ENCODE measurements at regions not wholly inside any gene's neighbourhood (a gene's known extent, or its start where the extent isn't known, plus 50 kb on each side); places are given as distances from the start of the nearest gene placed in this dataset.
"Not testable (repeated sequence)": the region's sequence is repeated elsewhere in the genome, so short reads cannot be mapped to it uniquely, and the experiment has no call there.

DNA sequence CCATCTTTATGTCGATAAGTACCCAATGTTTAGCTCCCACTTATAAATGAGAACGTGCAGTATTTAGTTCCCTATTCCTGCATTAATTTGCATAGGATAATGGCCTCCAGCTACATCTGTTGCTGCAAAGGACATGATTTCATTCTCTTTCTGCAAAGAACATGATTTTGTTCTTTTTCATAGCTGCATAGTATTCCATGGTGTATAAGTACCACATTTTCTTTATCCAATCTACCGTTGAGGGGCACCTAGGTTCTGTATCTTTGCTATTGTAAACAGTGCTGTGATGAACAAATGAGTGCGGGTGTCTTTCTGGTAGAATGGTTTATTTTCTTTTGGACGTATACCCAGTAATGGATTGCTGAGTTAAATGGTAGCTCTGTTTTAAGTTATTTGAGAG lies 63.0 kb downstream of the HLX start:
- DNase-seq (ENCODE audit: low read depth in 2 of 2), result no peak

DNA sequence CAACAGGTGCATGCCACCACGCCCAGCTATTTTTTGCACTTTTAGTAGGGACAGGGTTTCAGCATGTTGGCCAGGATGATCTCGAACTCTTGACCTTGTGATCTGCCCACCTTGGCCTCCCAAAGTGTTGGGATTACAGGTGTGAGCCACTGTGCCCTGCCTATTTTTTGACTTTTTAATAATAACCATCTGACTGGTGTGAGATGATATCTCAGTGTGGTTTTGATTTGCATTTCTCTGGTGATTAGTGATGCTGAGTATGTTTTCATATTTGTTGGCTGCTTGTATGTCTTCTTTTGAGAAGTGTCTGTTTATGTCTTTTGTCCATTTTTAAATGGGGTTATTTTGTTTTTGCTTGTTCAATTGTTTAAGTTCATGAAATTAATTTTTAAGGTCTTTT lies 63.7 kb downstream of the HLX start:
- not testable (repeated sequence) for DNase-seq (ENCODE audit: low read depth in 2 of 2)

DNA sequence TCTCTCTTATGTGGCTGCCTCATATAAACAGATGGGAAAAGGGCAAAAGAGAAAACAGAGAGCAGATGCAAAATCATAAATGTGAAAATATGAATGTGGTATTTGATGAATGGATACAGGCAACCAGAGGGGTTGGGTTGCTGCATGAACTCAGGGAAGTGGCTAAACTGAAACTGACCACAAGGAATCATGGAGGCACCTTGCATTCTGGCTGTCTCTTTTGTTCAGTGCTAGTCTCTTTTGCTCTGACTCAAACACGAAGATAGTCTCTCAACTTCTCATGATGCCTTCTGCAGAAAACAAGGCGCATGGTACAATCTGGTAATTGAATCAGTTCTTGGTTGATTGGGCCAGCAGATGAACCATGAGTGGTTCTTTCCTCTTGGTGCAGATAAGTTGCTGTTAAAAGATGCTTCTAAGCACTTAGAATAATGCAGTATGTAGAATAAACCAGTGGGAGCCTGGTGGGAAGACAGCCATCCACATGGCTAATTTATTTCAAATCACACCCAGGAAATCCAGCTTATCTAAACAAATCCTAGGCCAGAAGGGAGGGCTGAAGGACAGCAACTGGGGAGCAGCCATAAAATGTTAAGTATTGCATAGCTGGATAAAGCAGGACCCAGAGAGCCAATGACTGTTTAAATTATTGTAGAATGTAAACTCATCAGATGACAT lies 64.2 kb downstream of the HLX start:
- no peak for DNase-seq (ENCODE audit: low read depth in 2 of 2)

DNA sequence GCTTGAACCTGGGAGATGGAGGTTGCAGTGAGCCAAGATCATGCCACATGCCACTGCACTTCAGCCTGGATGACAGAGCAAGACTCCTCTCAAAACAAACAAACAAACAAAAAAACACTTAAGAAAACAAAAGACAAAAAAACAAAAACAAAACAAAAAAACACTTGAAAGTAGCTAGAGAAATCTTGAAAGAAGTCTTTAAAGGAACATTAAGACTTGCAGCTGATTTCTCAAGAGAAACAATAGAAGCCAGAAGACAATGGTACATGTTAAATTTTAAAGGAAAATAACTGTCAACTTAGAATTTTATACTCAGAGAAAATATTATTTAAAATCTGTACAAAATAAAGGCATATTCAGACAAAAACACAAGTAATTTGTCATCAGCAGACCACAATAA lies 71.3 kb downstream of the HLX start:
- no peak for DNase-seq (ENCODE audit: low read depth in 2 of 2)

DNA sequence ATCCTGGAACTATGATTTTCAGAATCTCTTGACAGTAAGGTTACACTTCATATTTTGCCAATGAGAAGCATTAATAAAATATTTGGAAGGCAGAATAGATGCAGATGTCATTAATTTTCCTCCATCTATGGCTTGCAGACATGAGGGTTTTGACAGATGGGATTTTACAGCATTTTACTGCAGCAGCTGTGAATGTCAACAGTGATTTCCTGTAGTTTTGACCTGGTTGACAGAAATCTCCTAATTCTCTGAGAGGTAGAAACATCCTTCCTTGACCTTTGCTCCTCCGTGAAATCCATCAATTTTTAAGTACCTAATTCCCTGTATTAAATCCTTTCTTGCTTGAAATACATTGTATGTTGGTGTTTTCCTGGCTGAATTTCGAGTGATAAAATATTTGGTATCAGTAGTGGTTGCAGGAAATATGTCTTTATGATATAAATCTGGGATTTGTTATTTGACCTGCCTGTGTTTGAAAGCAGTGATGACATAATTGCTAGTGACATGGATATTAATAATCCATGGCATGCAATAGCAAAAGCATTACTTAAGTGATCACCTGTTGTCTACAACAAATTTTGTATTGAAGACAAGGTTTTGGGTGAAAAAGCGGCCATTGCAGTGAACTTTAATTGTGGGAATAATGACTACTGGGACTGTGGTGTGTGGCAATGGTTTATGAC lies 73.9 kb downstream of the HLX start:
- DNase-seq (ENCODE audit: low read depth in 2 of 2), result peak; percentile 73 to 74

DNA sequence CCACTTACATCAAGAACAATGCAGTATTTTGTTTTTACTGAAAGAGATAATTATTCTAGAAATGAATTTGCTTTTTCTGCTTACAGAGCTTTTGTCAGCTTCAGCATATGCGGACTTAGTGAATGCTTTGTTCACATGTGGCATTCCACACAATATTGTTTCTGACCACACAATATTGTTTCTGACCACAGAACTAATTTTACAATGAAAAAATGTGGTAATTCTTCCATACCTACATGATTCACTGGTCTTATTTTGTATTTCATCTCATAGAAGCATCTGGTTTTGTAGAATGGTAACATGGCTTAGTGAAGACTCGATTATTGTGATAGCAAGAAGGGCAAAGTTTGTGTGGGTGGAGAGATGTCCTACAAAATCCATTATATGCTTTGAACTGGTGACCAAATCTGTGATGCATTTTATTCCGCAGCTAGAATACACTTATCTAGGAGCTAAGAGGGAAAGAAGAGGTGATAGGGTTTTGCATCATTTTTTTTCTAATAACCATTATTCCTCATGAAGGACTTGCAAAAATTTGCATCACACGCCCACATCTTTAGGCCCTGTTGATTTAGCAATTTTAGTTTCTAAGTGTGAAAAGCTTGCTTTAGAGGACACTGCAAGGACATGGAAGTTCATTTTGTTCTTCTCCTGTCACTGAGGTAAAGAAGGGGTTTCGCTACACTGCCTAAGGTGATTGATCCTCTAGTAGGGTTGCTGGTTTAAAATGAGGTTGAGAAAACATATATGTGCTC lies 75.3 kb downstream of the HLX start:
- DNase-seq (ENCODE audit: low read depth in 2 of 2), result peak in 1 of 2 experiments; percentile 44

DNA sequence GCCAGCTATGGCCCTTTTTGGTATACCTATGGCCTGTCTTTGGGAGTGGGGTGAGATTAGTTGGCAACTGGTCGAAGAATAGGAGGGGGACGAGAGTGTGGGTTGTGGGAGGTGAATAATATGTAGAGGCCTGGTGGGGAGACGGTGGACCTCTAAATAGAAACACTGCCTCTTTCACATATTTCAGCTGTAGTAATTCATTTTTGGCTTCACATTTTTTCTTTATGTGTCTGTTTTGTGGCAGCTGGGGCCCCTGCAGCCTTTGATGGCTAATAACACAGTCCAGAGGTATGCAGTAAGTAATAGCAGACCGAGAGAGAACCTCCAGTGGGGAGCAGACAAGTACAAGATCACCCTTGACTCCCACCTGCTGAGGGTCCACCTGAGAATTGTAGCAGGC lies 75.9 kb downstream of the HLX start:
- no peak for DNase-seq (ENCODE audit: low read depth in 2 of 2)

DNA sequence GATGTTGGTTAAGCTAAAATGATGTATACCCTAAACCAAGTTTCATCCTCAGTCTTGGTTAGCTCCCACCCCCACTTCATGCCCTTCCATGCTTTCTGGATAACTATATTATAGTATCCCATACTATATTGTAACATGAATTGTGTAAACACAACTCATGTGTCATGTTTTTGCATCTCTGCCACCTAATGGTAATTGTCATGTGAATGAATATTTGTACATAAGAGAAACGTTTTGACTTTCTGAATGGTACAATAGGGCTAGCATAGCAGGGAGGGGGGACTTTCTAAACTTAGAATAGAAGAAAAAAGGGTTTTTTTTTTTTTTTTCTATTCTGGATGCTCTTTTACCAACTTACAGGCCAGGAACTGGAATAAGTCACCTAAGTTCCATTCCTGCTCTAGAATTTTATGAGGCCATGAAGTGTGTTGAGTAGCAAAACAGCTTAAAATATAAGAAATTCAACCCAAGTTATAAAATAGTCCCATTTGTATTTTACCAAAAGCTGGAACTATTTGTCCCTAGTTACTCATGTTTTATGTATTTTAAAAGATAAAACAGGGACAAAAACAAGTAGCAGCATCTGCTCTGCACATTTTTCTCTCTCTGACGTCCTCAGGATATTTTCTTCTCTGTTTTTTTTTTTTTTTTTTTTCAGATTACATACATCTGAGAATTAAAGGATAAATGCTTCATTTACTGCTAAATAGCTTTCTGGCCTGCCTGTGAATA lies 77.4 kb downstream of the HLX start:
- DNase-seq (ENCODE audit: low read depth in 2 of 2), result peak in 1 of 2 experiments; percentile 54

DNA sequence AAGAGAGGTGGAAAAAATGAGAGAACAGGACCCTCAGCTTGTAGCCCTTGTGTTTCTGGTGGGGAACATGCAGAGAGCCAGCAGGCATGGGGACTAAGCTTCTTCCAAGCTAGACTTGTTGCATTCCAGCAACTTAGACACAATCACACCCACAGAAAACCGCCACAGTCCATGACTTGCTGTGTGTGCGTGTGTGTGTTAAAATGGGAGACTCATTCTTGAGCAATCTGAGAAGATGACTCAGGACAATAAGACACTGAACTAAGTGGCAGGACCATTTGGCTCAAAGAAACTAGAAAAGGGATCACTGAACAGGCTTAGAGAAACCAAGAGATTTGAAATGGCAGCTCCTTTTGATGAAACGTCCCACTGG lies 78.0 kb downstream of the HLX start:
- peak; percentile 96 for DNase-seq (ENCODE audit: low read depth in 2 of 2)

DNA sequence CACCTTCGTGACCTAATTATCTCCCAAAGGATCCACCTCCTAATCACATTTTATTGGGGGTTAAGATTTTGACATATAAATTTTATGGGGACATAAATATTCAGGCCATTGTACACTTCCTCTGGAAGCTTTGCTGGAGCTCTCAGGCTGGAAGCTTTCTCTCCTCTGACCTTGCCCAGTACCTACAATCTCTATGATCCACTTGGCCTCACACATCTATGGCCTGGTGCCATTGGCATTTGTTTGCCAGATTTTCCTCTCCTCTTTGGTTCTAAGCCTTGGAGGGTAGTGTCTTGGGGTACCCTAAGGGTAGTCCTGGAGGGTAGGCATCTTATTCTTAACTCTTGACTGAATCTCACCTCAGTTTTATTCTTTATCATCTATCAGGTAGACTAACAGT lies 79.0 kb downstream of the HLX start:
- no peak for DNase-seq (ENCODE audit: low read depth in 2 of 2)

DNA sequence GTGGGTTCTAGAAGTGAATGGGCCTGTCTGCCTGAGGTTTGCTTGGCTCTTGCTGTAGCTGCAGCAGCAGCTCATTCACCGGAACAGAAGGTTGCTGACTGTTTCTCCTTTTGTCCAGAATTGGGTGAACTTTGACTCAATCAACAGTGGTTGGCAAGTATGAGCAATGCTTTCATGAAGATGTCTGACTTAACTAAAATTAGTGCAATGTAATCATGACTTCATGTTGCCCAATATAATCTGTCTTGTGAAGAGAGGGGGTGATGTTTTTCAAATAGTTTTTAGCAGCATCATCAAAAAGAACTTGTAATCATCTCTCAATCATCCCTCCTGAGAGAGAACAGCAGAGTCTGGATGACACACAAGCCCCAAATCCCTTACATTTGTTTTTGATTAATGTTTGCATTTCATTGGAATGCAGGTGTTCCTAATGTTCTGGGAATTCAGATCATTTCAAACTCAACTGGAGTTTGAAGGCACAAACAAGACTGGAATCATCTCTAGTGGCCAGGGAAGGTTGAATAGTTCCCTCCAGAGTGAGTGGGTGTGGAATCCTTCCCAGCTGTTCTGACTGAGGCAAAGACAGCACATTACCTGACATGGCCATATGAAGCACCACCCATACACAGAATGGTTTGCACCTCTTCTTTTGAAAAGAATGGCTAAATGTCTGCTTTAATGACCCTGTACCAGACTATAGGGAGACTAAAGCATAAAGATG lies 82.9 kb downstream of the HLX start:
- peak; percentile 97 for DNase-seq (ENCODE audit: low read depth in 2 of 2)

DNA sequence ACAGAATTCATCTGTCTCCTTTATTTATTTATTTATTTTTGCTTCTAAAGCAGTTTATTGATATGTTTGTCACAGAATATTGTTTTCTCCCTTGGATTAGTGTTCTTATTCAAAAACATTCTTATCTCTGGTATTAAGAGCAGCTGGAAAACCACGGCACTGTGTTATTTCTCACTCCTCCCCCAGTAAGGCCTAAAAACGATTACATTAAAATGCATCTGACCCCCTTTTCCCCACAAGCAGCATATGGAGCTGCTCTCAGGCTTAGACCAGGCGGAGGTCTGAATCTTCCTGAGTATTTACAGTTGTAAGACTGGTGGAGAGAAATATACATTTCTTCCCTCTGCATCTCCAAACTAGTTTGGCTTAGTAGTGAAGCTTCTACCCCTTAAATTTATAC lies 86.8 kb downstream of the HLX start:
- no peak for DNase-seq (ENCODE audit: low read depth in 2 of 2)

DNA sequence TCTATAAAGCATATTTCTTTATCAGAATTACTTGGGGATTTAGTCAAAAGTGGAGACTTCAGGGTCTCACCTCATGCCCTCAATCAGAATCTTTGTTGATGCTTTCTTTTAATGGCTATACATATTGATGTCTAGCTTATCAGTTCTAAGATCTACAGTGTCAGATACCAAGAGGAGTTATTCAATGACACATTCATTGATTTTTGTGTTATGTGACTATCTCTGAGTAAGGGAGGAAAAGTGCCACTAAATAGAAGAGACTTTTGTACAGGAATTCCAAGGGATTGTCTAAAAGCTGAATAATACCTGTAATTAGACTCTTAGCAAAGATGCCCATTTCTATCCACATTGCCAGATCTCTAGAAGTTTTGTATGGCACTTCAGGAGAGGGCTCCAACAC lies 87.2 kb downstream of the HLX start:
- no peak for DNase-seq (ENCODE audit: low read depth in 2 of 2)

DNA sequence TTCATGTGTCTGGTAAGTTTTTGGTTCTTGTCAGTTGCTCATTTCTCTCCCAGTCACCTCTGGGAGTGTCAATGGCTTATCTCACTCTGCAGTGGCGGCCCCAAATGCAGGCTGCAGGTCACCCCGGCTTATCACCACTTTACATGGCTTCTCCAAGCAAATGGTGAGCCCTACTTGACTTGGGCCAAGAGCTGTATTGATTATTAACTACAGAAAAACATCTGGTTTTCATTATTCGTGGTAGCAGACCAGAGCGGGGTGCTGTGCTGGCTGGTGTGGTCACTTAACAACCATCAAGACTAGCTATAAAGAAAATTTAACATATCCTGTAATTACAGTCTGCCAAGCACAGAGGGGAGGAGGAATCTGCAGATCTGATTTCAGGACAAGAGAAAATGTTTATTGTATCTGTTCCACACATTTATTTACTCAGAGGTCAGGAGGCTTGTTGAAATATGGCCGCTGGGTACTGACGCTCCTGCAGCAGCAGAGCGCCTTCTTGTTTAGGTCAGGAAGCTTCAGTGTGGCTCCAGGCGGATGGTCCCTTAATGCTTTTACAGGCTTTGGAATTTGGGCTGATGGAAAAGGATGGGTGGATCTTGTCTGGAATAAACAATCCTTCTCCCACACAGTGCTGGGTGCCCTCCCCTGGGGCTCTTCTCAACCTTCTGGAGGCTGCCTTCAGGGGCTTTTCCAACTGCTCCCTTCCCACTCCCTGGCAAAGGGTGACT lies 87.8 kb downstream of the HLX start:
- DNase-seq (ENCODE audit: low read depth in 2 of 2), result no peak

DNA sequence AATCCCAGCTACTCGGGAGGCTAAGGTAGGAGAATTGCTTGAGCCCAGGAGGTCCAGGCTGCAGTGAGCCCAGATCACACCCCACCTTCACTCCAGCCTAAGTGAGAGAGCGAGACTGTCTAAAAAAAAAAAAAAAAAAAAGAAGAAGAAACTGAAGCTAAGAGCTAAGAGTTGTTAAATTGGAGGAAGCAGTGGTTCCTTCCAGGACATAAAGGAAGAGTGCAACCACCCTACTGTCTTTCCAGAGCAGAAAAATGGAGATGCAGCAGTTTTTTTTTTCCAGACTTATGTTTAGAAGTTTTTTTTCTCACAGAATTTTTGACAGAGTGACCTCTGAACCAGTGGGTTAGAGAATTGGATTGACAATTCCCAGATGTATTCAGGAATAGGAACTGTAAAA lies 88.7 kb downstream of the HLX start:
- no peak for DNase-seq (ENCODE audit: low read depth in 2 of 2)

DNA sequence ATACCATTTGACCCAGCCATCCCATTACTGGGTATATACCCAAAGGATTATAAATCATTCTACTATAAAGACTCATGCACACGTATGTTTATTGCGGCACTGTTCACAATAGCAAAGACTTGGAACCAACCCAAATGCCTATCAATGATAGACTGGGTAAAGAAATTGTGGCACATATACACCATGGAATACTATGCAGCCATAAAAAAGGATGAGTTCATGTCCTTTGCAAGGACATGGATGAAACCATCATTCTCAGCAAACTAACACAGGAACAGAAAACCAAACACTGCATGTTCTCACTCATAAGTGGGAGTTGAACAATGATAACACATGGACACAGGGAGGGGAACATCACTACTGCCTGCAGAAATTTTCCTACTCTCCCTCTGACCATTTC lies 90.0 kb downstream of the HLX start:
- not testable (repeated sequence) for DNase-seq (ENCODE audit: low read depth in 2 of 2)

DNA sequence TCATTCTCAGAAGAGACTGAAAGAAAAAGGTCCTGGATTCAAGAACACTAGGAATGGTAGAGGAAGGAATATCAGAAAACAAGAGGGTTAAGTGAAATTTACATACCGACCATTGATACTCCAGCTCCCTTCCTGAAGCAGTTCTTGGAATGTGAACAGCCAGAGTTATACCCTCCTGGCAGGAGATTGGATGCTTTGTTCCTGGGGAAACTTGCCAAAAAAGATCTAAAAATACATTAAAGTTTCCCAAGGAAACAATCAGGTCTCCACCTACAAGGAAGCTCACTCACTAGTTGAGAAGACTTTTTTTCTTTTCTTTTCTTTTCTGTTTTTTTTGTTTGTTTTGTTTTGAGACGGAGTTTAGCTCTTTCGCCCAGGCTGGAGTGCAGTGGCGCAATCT lies 91.1 kb downstream of the HLX start:
- DNase-seq (ENCODE audit: low read depth in 2 of 2), result no peak

DNA sequence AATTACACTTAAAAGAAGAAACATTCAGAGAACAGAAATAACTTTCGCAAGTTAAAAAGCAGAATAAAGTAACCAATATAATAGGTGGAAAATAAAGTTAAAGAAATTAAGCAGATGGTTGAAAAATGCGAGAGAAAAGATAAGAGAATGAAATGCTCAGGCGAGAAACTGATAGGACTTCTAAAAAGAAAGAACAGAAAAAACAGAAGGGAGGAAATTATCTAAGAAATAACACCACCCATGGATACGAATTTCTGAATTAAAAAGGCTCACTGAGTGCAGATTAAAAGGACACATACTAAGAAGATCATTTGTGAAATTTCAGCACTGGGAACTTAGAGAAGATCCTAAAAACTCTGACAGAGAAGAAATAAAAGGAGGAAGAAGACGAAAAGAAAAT lies 92.0 kb downstream of the HLX start:
- no peak for DNase-seq (ENCODE audit: low read depth in 2 of 2)

DNA sequence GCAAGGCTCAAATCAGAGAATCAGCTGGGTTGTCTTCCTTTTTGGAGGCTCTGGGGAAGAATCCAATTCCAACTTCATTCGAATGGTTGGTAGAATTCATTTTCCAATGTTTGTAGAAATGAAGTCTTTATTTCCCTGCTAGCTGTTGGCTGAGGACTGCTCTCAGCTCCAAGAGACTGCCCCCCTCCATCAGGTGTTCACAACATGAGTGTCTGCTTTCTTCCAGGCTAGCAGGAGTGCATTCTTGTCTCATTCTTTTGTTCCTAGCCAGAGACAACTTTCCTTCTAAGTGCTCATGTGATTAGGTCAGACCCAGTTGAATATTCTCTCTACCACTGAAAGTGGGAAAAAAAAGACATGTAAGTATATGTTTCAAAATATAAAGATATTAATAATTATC lies 95.2 kb downstream of the HLX start:
- DNase-seq (ENCODE audit: low read depth in 2 of 2), result no peak

DNA sequence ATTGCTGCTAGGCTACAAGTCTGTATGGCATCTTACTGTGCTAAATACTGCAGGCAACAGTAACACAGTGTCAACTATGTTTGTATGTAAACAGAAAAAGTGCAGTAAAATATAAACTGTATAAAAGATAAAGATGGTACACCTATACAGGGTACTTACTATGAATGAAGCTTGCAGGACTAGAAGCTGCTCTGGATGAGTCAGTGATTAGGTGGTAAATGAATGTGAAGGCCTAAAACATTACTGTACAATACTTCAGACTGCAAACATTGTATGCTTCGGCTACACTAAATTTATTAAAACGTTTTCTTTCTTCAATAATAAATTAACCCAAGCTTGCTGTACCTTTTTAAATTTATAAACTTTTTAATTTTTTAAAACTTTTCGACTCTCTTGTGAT lies 97.1 kb downstream of the HLX start:
- no peak for DNase-seq (ENCODE audit: low read depth in 2 of 2)

DNA sequence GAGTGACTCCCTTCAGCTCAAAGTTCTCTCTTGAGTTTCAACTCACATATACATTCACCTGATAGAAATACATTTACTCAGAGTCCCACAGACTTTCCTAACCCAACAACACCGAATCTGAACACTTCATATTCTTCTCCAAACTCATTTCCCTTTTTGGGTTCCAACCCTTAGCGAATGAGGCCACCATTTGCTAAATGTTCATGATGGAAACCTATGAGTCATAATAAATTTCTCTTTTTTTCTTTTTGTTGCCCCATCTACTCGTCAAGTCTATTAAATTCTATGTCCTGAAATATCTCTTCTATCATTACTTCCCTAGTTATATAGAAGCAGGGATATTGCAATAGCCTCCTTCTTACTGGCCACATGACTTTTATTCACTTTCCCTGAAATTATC lies 100.1 kb downstream of the HLX start:
- no peak for DNase-seq (ENCODE audit: low read depth in 2 of 2)

Measured in fibroblast of skin of left quadriceps (primary cell).